Thyroid gland (tissue), 4 donors: ENCODE measurements at regions not wholly inside any gene's neighbourhood (a gene's known extent, or its start where the extent isn't known, plus 50 kb on each side); places are given as distances from the start of the nearest gene placed in this dataset.

Experiments
- DNase-seq, 2 donors: peaks; one replicate each; pipeline ENCODE4 v3.0.0-alpha.2; 2019
- H3K27ac ChIP-seq, 3 donors: fragments of 200-600 bp; sonication (generic); 1 replicate in 2 of 3; 2 replicates in 1 of 3; pipeline ENCODE4 v1.5.1; 2016 to 2019; ENCODE audit warnings: mild to moderate bottlenecking in 1 of 3, moderate library complexity in 1 of 3
- H3K27me3 ChIP-seq: fragments of 200-600 bp; sonication (generic); one replicate; pipeline ENCODE4 v1.5.1; 2019
- H3K36me3 ChIP-seq, 2 donors: fragments of 200-600 bp; sonication (generic); one replicate each; pipeline ENCODE4 v1.5.1; 2016 to 2019
- H3K4me1 ChIP-seq, 2 donors: fragments of 200-600 bp; sonication (generic); one replicate each; pipeline ENCODE4 v1.5.1; 2017 to 2019
- H3K4me3 ChIP-seq, 3 donors: fragments of 200-600 bp; sonication (generic); replicated peaks in 1 of 3; 1 replicate in 2 of 3; 2 replicates in 1 of 3; pipeline ENCODE4 v1.5.1; 2016; ENCODE audit warnings: mild to moderate bottlenecking in 1 of 3
- H3K9me3 ChIP-seq: fragments of 200-600 bp; sonication (generic); one replicate; pipeline ENCODE4 v1.5.1; 2017
- CTCF ChIP-seq, 6 experiments: fragments of 200-600 bp in 3 of 6; fragments of 450-650 bp in 3 of 6; sonication (generic) in 3 of 6; IDR thresholded peaks; one replicate each; pipeline ENCODE4 v1.5.1; 2016 to 2019; ENCODE audit warnings: antibody characterized with exemption in 6 of 6, mild to moderate bottlenecking in 2 of 6, inconsistent platforms in 1 of 6, moderate library complexity in 1 of 6
- POLR2A ChIP-seq, 2 donors: fragments of 450-650 bp; IDR thresholded peaks; one replicate each; pipeline ENCODE4 v1.6.1; 2017; ENCODE audit warnings: antibody characterized with exemption in 2 of 2, mild to moderate bottlenecking in 2 of 2, moderate library complexity in 1 of 2
- WGBS, 2 donors: methylation state at CpG; one replicate each; pipeline ENCODE4 v1.1.5; 2017; 5-methylcytosine and 5-hydroxymethylcytosine counted together
- intact Hi-C: fragments of 100-400 bp; cut with DNase I; formaldehyde crosslinking; loops from one replicate; pipeline ENCODE4 v1.15.1; 2023

GRCh38 chr4:35942092-35942491, 302.2 kb downstream of the ARAP2 start:
- no peaks in the 10 kb centered on the region for H3K36me3 ChIP-seq
- H3K27ac ChIP-seq: no peak overlapping the region
- no peak for DNase-seq
- intact Hi-C loops: no loop called here
- H3K4me3 ChIP-seq: no peak overlapping the region
- no peak for TF ChIP-seq CTCF (IDR thresholded peaks at IDR 0.05)
- no peak for TF ChIP-seq POLR2A (IDR thresholded peaks at IDR 0.05)
- H3K27me3 ChIP-seq: no peaks in the 10 kb centered on the region
- H3K4me1 ChIP-seq: no peaks in the 10 kb centered on the region
- H3K9me3 ChIP-seq: no peaks in the 10 kb centered on the region
- WGBS, 2 donors: 69 to 73% methylated on average over 2 of the region's 2 CpGs

GRCh38 chr4:35943606-35944005, 300.7 kb downstream of the ARAP2 start:
- intact Hi-C loops: no loop called here
- H3K27me3 ChIP-seq: no peaks in the 10 kb centered on the region
- H3K9me3 ChIP-seq: no peaks in the 10 kb centered on the region
- H3K4me3 ChIP-seq: no peak overlapping the region
- no peaks in the 10 kb centered on the region for H3K36me3 ChIP-seq
- H3K4me1 ChIP-seq: no peaks in the 10 kb centered on the region
- H3K27ac ChIP-seq: no peak overlapping the region
- TF ChIP-seq CTCF (IDR thresholded peaks at IDR 0.05) (no peak), POLR2A (IDR thresholded peaks at IDR 0.05) (no peak)
- DNase-seq: no peak

GRCh38 chr4:35948171-35948570, 296.1 kb downstream of the ARAP2 start:
- Histone ChIP-seq H3K27me3 (no peaks in the 10 kb centered on the region), H3K9me3 (no peaks in the 10 kb centered on the region), H3K36me3 (no peaks in the 10 kb centered on the region), H3K4me1 (no peaks in the 10 kb centered on the region), H3K4me3 (no peak overlapping the region), H3K27ac (no peak overlapping the region)
- intact Hi-C loops: no loop called here
- WGBS, 2 donors: 95% methylated on average over 2 of the region's 2 CpGs
- DNase-seq: no peak
- TF ChIP-seq POLR2A (IDR thresholded peaks at IDR 0.05) (no peak), CTCF (IDR thresholded peaks at IDR 0.05) (no peak)

GRCh38 chr4:35950442-35950841, 293.9 kb downstream of the ARAP2 start:
- TF ChIP-seq CTCF (IDR thresholded peaks at IDR 0.05) (no peak), POLR2A (IDR thresholded peaks at IDR 0.05) (no peak)

GRCh38 chr4:35952751-35953150, 291.6 kb downstream of the ARAP2 start:
- 89 to 99% methylated on average over 2 of the region's 2 CpGs for WGBS, 2 donors
- H3K27me3 ChIP-seq: no peaks in the 10 kb centered on the region
- no peaks in the 10 kb centered on the region for H3K4me1 ChIP-seq
- no peak overlapping the region for H3K4me3 ChIP-seq
- H3K27ac ChIP-seq: no peak overlapping the region
- no peak for TF ChIP-seq POLR2A (IDR thresholded peaks at IDR 0.05)
- no peak for TF ChIP-seq CTCF (IDR thresholded peaks at IDR 0.05)
- H3K36me3 ChIP-seq: no peaks in the 10 kb centered on the region
- H3K9me3 ChIP-seq: no peaks in the 10 kb centered on the region
- intact Hi-C loops: no loop called here
- no peak for DNase-seq

More at GRCh38 chr4:35950442-35950841, 293.9 kb downstream of the ARAP2 start:
- Histone ChIP-seq H3K27ac (no peak overlapping the region), H3K27me3 (no peaks in the 10 kb centered on the region), H3K9me3 (no peaks in the 10 kb centered on the region), H3K4me1 (no peaks in the 10 kb centered on the region), H3K36me3 (no peaks in the 10 kb centered on the region), H3K4me3 (no peak overlapping the region)
- 95 to 96% methylated on average over 1 of the region's 1 CpG for WGBS, 2 donors
- no peak for DNase-seq
- intact Hi-C loops: no loop called here
